ENCODE measurements at regions not wholly inside any gene's neighbourhood (a gene's known extent, or its start where the extent isn't known, plus 50 kb on each side); places are given as distances from the start of the nearest gene placed in this dataset.

GRCh38 chr13:40290758-40291157, 375.7 kb downstream of the FOXO1 start:
- no peak for TF ChIP-seq EZH2phosphoT487 (IDR thresholded peaks at IDR 0.05; ENCODE audit: borderline replicate concordance, low read depth, low read length)
- TF ChIP-seq, protein P1, sequence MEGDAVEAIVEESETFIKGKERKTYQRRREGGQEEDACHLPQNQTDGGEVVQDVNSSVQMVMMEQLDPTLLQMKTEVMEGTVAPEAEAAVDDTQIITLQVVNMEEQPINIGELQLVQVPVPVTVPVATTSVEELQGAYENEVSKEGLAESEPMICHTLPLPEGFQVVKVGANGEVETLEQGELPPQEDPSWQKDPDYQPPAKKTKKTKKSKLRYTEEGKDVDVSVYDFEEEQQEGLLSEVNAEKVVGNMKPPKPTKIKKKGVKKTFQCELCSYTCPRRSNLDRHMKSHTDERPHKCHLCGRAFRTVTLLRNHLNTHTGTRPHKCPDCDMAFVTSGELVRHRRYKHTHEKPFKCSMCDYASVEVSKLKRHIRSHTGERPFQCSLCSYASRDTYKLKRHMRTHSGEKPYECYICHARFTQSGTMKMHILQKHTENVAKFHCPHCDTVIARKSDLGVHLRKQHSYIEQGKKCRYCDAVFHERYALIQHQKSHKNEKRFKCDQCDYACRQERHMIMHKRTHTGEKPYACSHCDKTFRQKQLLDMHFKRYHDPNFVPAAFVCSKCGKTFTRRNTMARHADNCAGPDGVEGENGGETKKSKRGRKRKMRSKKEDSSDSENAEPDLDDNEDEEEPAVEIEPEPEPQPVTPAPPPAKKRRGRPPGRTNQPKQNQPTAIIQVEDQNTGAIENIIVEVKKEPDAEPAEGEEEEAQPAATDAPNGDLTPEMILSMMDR (conservative IDR thresholded peaks at IDR 0.05; ENCODE audit: low read length): no peak
